HG03108 (cell line): ENCODE measurements at regions not wholly inside any gene's neighbourhood (a gene's known extent, or its start where the extent isn't known, plus 50 kb on each side); places are given as distances from the start of the nearest gene placed in this dataset.

Experiments
- ATAC-seq: cut with Tn5 transposase; IDR thresholded peaks from one replicate; pipeline ENCODE4 v1.9.1; 2021; ENCODE audit warnings: moderate library complexity; ENCODE audit not compliant: unreplicated experiment

GRCh38 chr6:43985329-43985728, 141.9 kb downstream of the MRPL14 start:
- ATAC-seq, result no peak

- ATAC-seq, result no peak
Observed at GRCh38 chr6:43984442-43985321, 142.6 kb downstream of the MRPL14 start.

- ATAC-seq, result no peak
Observed at GRCh38 chr6:43983632-43984031, 143.6 kb downstream of the MRPL14 start.

- no peak for ATAC-seq
Observed at GRCh38 chr6:43983191-43983590, 144.1 kb downstream of the MRPL14 start.

GRCh38 chr6:43982084-43982625, 145.1 kb downstream of the MRPL14 start:
- ATAC-seq, result no peak

GRCh38 chr6:43981363-43981990, 145.8 kb downstream of the MRPL14 start:
- no peak for ATAC-seq

- ATAC-seq, result no peak
Observed at GRCh38 chr6:43980004-43980795, 147.1 kb downstream of the MRPL14 start.

GRCh38 chr6:43979525-43979924, 147.7 kb downstream of the MRPL14 start:
- no peak for ATAC-seq

GRCh38 chr6:43978473-43979346, 148.5 kb downstream of the MRPL14 start:
- ATAC-seq, result no peak

GRCh38 chr6:43977404-43978111, 149.7 kb downstream of the MRPL14 start:
- peak; percentile 74 for ATAC-seq

GRCh38 chr6:43976706-43977403, 150.4 kb downstream of the MRPL14 start:
- ATAC-seq, result no peak

- ATAC-seq, result no peak
Observed at GRCh38 chr6:43974643-43975230, 152.5 kb downstream of the MRPL14 start.

GRCh38 chr6:43973357-43973756, 153.9 kb downstream of the MRPL14 start:
- no peak for ATAC-seq

GRCh38 chr6:43972913-43973300, 154.3 kb downstream of the MRPL14 start:
- no peak for ATAC-seq

- no peak for ATAC-seq
Observed at GRCh38 chr6:43972179-43972912, 154.9 kb downstream of the MRPL14 start.

- ATAC-seq, result no peak
Observed at GRCh38 chr6:43971776-43972126, 155.5 kb downstream of the MRPL14 start.

- ATAC-seq, result no peak
Observed at GRCh38 chr6:43970913-43971775, 156.1 kb downstream of the MRPL14 start.
